Epithelial cell of esophagus (primary cell): ENCODE measurements at regions not wholly inside any gene's neighbourhood (a gene's known extent, or its start where the extent isn't known, plus 50 kb on each side); places are given as distances from the start of the nearest gene placed in this dataset.

ENCODE experiments used
- DNase-seq: peaks from one replicate; pipeline ENCODE4 v3.0.0; 2010; ENCODE audit warnings: low read depth
- H3K4me3 ChIP-seq: 2 replicates; pipeline ENCODE4 v1.5.1; 2011; ENCODE audit warnings: mild to moderate bottlenecking, low read length, control low read depth
- TF ChIP-seq, protein P1 (sequence below): IDR thresholded peaks from 2 replicates; pipeline ENCODE4 v1.5.1; 2011; ENCODE audit warnings: low read depth, mild to moderate bottlenecking, low read length, control low read depth, inconsistent platforms; ENCODE audit not compliant: insufficient read depth; ENCODE audit errors: missing control alignments

DNA sequence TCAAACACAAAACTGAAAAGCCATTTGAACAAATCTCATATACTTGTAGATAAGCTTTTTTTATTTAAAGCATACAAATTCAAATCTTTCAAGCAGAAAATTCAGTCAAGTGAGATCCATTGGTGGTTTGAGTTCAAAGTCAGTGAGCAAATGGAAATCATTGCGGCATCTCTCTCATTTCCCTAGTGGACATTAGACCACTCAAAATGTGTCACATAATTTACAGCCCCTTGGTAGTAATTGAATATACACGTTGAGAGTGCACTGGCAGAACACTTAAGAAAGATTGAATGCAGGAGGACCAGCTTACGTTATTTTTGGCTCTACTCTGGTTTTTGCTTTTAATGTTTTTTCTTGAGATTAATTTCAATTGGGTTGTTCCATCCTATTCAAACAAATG lies 633.7 kb downstream of the USP25 start:
- no peak overlapping the region for H3K4me3 ChIP-seq
- TF ChIP-seq, protein P1, sequence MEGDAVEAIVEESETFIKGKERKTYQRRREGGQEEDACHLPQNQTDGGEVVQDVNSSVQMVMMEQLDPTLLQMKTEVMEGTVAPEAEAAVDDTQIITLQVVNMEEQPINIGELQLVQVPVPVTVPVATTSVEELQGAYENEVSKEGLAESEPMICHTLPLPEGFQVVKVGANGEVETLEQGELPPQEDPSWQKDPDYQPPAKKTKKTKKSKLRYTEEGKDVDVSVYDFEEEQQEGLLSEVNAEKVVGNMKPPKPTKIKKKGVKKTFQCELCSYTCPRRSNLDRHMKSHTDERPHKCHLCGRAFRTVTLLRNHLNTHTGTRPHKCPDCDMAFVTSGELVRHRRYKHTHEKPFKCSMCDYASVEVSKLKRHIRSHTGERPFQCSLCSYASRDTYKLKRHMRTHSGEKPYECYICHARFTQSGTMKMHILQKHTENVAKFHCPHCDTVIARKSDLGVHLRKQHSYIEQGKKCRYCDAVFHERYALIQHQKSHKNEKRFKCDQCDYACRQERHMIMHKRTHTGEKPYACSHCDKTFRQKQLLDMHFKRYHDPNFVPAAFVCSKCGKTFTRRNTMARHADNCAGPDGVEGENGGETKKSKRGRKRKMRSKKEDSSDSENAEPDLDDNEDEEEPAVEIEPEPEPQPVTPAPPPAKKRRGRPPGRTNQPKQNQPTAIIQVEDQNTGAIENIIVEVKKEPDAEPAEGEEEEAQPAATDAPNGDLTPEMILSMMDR: no peak
- no peak for DNase-seq

DNA sequence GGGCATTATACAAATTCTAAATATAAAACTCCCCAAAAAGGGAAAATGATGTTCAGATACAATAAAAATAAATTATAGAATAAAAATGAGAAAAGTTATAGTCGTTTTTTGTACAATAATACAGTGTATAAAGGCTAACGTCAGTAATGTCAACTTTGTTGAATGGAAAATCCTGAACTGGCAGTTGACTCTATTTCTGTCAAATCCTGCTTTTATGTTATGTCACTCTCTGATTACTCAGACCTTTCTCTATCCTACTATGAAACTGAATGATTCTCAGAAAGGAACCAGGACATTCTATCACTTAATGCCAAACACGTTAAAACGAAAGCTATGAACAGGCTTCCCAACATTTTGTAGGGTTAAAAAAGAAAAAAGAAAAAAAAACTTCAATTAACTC lies 636.4 kb downstream of the USP25 start:
- TF ChIP-seq, protein P1: no peak
- no peak overlapping the region for H3K4me3 ChIP-seq
- DNase-seq: no peak

DNA sequence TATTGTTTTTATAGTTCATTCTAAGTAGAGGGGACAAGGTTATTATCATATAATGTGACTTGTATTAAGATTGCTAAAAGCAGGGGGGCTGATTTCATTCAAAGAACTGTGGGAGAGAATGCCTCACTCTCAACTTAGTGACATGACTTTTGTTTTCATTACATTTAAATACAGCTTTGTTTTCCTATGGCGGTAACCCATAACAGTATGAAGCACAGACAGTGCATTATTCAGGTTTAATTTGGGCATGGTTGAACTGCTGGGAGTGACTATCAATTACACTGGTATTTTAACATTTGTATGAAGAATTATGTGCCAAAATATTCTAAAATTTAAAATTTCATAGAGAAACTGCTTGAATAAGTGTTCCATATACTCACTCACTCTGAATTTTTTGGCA lies 637.3 kb downstream of the USP25 start:
- DNase-seq: no peak
- TF ChIP-seq, protein P1: no peak
- no peak overlapping the region for H3K4me3 ChIP-seq

DNA sequence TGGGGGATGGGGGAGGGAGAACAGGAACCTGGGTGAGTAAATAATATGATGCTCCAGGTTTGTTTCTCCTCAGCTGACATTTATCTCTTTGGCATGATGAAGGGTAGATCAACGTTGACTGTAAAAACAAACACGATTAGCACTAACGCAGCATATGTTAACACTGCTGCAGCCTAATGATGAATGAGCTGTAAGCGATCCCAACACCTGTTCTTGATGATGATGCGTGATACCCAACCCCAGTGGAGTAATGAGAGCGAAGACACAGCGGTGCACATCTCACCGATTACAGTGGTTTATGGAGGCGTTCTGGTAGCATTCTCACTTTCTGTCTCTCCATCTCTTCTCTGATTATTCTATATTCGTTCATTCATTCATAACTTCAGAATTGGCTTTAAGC lies 640.4 kb downstream of the USP25 start:
- TF ChIP-seq, protein P1: no peak
- H3K4me3 ChIP-seq: no peak overlapping the region
- DNase-seq: no peak

DNA sequence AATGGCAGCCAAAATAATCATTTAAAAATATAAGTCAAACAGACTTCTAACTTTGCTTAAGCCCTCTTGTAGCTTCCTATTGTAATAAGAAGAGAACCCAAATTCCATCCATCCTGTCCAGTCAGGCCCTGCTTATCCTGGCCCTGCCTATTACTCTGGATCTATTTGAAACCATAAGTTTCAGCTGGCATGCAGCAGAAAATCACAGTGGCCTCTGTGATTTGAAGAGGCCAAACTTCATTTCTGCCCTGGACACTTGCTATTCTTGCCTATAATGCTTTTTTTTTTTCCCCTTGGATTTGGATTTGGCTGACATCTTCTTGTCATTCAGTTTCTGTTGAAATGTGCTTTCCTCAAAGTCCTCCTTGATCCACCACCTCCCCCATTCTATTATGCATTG lies 642.8 kb downstream of the USP25 start:
- no peak for DNase-seq
- H3K4me3 ChIP-seq: no peak overlapping the region
- TF ChIP-seq, protein P1: no peak

DNA sequence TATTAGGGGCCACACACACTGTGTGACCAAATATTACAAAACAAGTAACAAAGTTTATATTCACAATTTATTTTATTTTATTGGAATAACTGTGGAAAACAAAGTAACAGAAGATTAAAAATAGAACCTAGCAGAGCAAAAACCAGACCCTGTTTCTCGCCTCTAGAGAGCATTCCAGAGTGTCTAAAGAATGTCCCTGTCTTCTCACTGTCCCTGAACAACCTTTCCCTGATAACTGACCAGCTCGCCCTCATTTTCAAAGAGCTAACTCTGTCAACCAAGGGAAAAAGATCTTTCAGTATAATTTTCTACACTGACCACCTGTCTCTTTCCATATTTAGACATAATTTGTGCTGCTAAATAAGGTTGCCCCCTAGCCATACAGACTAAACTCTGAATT lies 646.9 kb downstream of the USP25 start:
- no peak for DNase-seq
- H3K4me3 ChIP-seq: no peak overlapping the region
- TF ChIP-seq, protein P1: no peak

DNA sequence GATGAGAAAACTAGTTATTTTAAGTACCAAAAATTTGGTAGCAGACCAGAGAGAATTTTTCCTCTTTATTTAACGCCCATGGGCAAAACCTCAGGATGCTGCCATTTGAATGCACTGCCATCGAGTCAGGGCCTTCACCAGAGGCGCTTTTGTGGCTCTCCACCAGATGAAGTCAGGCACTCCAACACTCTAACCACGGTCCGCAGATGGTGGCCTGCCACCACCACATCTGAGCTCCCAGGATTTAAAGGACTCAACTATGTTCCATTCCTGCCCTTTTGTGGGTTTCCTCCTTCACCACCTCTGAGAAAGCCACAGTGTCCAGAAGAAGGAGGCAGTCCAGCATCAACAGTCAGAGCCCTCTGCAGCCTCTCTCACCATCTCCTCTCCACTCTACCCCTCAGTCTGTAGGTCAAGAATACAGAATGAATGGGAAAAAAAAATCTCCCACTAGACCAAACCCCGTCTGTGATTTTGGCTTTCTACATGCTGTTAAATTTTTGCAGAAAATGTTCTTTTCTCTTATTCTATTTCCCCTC lies 647.4 kb downstream of the USP25 start:
- no peak for DNase-seq
- TF ChIP-seq, protein P1: no peak
- H3K4me3 ChIP-seq: no peak overlapping the region
